ENCODE measurements at regions not wholly inside any gene's neighbourhood (a gene's known extent, or its start where the extent isn't known, plus 50 kb on each side); places are given as distances from the start of the nearest gene placed in this dataset.

GRCh38 chr16:48978501-48978900 lies 303.1 kb downstream of the CBLN1 start:
- TF ChIP-seq CTCF (conservative IDR thresholded peaks at IDR 0.05 in 1 of 2, IDR thresholded peaks at IDR 0.05 in 1 of 2; ENCODE audit: low read depth in 1 of 2, low read length in 2 of 2) (no peak), EZH2 (IDR thresholded peaks at IDR 0.05; ENCODE audit: low read length, missing control alignments) (no peak)

Measured in fibroblast of lung (primary cell).